ENCODE measurements at regions not wholly inside any gene's neighbourhood (a gene's known extent, or its start where the extent isn't known, plus 50 kb on each side); places are given as distances from the start of the nearest gene placed in this dataset.
"Not testable (repeated sequence)": the region's sequence is repeated elsewhere in the genome, so short reads cannot be mapped to it uniquely, and the experiment has no call there.

GRCh38 chr22:34319346-34319745 is 399.1 kb upstream of the LARGE1 start:
- DNase-seq (ENCODE audit: low spot score) = no peak

- no peak for DNase-seq (ENCODE audit: low spot score)
Observed at GRCh38 chr22:34324763-34325162, 404.5 kb upstream of the LARGE1 start.

GRCh38 chr22:34326901-34327300 is 406.6 kb upstream of the LARGE1 start:
- no peak for DNase-seq (ENCODE audit: low spot score)

- no peak for DNase-seq (ENCODE audit: low spot score)
Observed at GRCh38 chr22:34330432-34330831, 410.2 kb upstream of the LARGE1 start.

- no peak for DNase-seq (ENCODE audit: low spot score)
Observed at GRCh38 chr22:34333285-34333684, 413.0 kb upstream of the LARGE1 start.

GRCh38 chr22:34334893-34335292 is 414.6 kb upstream of the LARGE1 start:
- DNase-seq (ENCODE audit: low spot score) = no peak

GRCh38 chr22:34344702-34345101 is 424.4 kb upstream of the LARGE1 start:
- no peak for DNase-seq (ENCODE audit: low spot score)

GRCh38 chr22:34354071-34354817 is 434.0 kb upstream of the LARGE1 start:
- DNase-seq (ENCODE audit: low spot score) = no peak

- DNase-seq (ENCODE audit: low spot score) = no peak
Observed at GRCh38 chr22:34356481-34356880, 436.2 kb upstream of the LARGE1 start.

- DNase-seq (ENCODE audit: low spot score) = no peak
Observed at GRCh38 chr22:34370711-34371110, 450.4 kb upstream of the LARGE1 start.

GRCh38 chr22:34379825-34380224 is 459.5 kb upstream of the LARGE1 start:
- DNase-seq (ENCODE audit: low spot score) = no peak

- no peak for DNase-seq (ENCODE audit: low spot score)
Observed at GRCh38 chr22:34380532-34380931, 460.3 kb upstream of the LARGE1 start.

GRCh38 chr22:34390400-34390799 is 470.1 kb upstream of the LARGE1 start:
- no peak for DNase-seq (ENCODE audit: low spot score)

GRCh38 chr22:34395370-34395769 is 475.1 kb upstream of the LARGE1 start:
- DNase-seq (ENCODE audit: low spot score) = no peak

- DNase-seq (ENCODE audit: low spot score) = no peak
Observed at GRCh38 chr22:34403667-34404066, 483.4 kb upstream of the LARGE1 start.

- DNase-seq (ENCODE audit: low spot score) = no peak
Observed at GRCh38 chr22:34410111-34410510, 489.8 kb upstream of the LARGE1 start.

GRCh38 chr22:34414467-34415440 is 494.5 kb upstream of the LARGE1 start:
- no peak for DNase-seq (ENCODE audit: low spot score)

- DNase-seq (ENCODE audit: low spot score) = no peak
Observed at GRCh38 chr22:34416022-34416860, 496.0 kb upstream of the LARGE1 start.

- DNase-seq (ENCODE audit: low spot score) = not testable (repeated sequence)
Observed at GRCh38 chr22:34422948-34423347, 502.7 kb upstream of the LARGE1 start.

GRCh38 chr22:34427436-34427835 is 507.2 kb upstream of the LARGE1 start:
- DNase-seq (ENCODE audit: low spot score) = no peak

GRCh38 chr22:34427841-34428240 is 507.6 kb upstream of the LARGE1 start:
- no peak for DNase-seq (ENCODE audit: low spot score)

- DNase-seq (ENCODE audit: low spot score) = no peak
Observed at GRCh38 chr22:34429314-34429713, 509.0 kb upstream of the LARGE1 start.
